ENCODE measurements at regions not wholly inside any gene's neighbourhood (a gene's known extent, or its start where the extent isn't known, plus 50 kb on each side); places are given as distances from the start of the nearest gene placed in this dataset.

DNA sequence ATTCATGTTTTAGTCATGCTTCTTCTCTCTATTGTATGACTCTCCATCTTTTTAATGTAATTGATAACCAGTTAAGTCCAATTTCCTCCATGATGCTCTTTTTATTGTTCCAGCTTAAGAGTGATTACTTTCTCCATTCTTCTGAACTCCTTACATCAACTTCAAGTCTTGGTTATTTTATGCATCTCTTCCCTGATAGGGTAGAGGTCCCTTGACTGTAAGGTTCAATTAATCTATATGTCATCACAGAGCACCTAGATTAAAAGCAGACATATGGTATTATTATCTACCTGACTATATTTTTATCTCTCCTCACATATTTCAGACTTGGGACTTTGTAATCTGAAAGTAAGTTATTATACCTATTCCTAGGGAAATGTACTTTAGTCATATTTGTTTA is 853.1 kb downstream of the REEP3 start:
- DNase-seq (ENCODE audit: low spot score), result no peak
- no peaks in the 10 kb centered on the region for H3K36me3 ChIP-seq (ENCODE audit: insufficient read depth, low read length, poor library complexity, severe bottlenecking)
- POLR2A ChIA-PET (ENCODE audit: low non-redundant PET), result no interaction called here
- no peak for TF ChIP-seq EZH2 (IDR thresholded peaks at IDR 0.05; ENCODE audit: borderline replicate concordance, low read depth, low read length, poor library complexity, severe bottlenecking)
- no peaks in the 10 kb centered on the region for H3K27me3 ChIP-seq (replicated peaks; ENCODE audit: insufficient read depth, low read depth, low read length, poor library complexity)
- CTCF ChIA-PET, result no interaction called here
- no peak overlapping the region for H3K4me3 ChIP-seq (ENCODE audit: low read depth, low read length, poor library complexity, severe bottlenecking)
- intact Hi-C loops (cut with micrococcal nuclease; ENCODE audit: unreplicated experiment), result no loop called here
- no peaks in the 10 kb centered on the region for H3K4me1 ChIP-seq (ENCODE audit: insufficient read depth, low read length, poor library complexity, severe bottlenecking)
- H3K9me3 ChIP-seq (ENCODE audit: low read depth, low read length, poor library complexity, severe bottlenecking), result no peaks in the 10 kb centered on the region
- BruUV-seq (replicated peaks), result no TSS peak
- no peak overlapping the region for H3K27ac ChIP-seq (ENCODE audit: low read depth, low read length, poor library complexity, severe bottlenecking)

DNA sequence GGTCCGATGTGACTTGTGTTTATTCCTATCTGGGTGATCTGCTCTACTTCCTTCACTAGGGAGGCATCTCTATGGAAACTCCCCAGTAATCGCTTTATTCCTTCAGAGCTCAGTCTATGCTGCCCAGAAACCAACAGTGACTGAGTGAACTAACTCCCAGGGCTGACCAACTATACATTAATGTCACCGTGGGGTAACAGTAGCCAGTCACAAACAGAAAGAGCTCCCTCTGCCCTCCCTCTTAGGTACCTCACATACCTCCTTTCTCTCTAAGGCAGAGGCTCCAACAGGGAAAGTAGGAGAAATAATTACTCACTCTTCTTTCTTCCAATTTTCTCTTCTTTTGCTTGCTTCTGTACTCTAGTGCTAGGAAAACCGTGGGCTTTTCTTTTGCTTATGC is 855.0 kb downstream of the REEP3 start:
- Histone ChIP-seq H3K27ac (ENCODE audit: low read depth, low read length, poor library complexity, severe bottlenecking) (no peak overlapping the region), H3K9me3 (ENCODE audit: low read depth, low read length, poor library complexity, severe bottlenecking) (no peaks in the 10 kb centered on the region), H3K4me1 (ENCODE audit: insufficient read depth, low read length, poor library complexity, severe bottlenecking) (no peaks in the 10 kb centered on the region), H3K27me3 (replicated peaks; ENCODE audit: insufficient read depth, low read depth, low read length, poor library complexity) (no peaks in the 10 kb centered on the region), H3K36me3 (ENCODE audit: insufficient read depth, low read length, poor library complexity, severe bottlenecking) (no peaks in the 10 kb centered on the region), H3K4me3 (ENCODE audit: low read depth, low read length, poor library complexity, severe bottlenecking) (no peak overlapping the region)
- intact Hi-C loops (cut with micrococcal nuclease; ENCODE audit: unreplicated experiment), result no loop called here
- POLR2A ChIA-PET (ENCODE audit: low non-redundant PET), result no interaction called here
- TF ChIP-seq, protein P1, sequence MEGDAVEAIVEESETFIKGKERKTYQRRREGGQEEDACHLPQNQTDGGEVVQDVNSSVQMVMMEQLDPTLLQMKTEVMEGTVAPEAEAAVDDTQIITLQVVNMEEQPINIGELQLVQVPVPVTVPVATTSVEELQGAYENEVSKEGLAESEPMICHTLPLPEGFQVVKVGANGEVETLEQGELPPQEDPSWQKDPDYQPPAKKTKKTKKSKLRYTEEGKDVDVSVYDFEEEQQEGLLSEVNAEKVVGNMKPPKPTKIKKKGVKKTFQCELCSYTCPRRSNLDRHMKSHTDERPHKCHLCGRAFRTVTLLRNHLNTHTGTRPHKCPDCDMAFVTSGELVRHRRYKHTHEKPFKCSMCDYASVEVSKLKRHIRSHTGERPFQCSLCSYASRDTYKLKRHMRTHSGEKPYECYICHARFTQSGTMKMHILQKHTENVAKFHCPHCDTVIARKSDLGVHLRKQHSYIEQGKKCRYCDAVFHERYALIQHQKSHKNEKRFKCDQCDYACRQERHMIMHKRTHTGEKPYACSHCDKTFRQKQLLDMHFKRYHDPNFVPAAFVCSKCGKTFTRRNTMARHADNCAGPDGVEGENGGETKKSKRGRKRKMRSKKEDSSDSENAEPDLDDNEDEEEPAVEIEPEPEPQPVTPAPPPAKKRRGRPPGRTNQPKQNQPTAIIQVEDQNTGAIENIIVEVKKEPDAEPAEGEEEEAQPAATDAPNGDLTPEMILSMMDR (conservative IDR thresholded peaks at IDR 0.05; ENCODE audit: low read depth, low read length), result no peak
- no peak for TF ChIP-seq EZH2 (IDR thresholded peaks at IDR 0.05; ENCODE audit: borderline replicate concordance, low read depth, low read length, poor library complexity, severe bottlenecking)
- BruUV-seq (replicated peaks), result no TSS peak
- DNase-seq (ENCODE audit: low spot score), result no peak
- CTCF ChIA-PET, result no interaction called here

DNA sequence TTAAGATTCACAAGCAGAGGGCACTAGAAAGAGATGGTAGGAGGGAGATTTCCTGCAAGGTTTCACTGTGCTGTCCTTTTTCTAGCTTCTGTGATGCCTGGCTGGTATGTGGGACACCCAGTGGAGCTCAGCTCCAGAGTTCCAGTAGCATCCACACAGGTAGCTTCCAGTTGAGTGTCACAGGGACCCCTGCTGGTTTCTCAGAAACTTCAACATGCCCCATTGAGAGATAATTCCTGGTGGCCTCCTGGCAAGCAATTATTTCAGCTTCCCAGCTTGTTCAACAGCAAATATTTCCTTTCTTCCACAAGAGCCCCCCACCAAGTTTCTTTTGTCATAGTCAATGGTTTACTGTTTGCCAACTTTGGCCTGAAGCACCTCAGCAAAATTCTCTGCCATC is 858.7 kb downstream of the REEP3 start:
- BruUV-seq (replicated peaks), result no TSS peak
- no peak for TF ChIP-seq EZH2 (IDR thresholded peaks at IDR 0.05; ENCODE audit: borderline replicate concordance, low read depth, low read length, poor library complexity, severe bottlenecking)
- TF ChIP-seq, protein P1 (conservative IDR thresholded peaks at IDR 0.05; ENCODE audit: low read depth, low read length), result no peak
- H3K36me3 ChIP-seq (ENCODE audit: insufficient read depth, low read length, poor library complexity, severe bottlenecking), result no peaks in the 10 kb centered on the region
- H3K27ac ChIP-seq (ENCODE audit: low read depth, low read length, poor library complexity, severe bottlenecking), result no peak overlapping the region
- no peak for DNase-seq (ENCODE audit: low spot score)
- POLR2A ChIA-PET (ENCODE audit: low non-redundant PET), result interaction anchor here (0.6 kb wide), 1 partner anchor 27 kb away, joined by 4 read pairs; no protein-coding TSS in a partner anchor
- no peaks in the 10 kb centered on the region for H3K9me3 ChIP-seq (ENCODE audit: low read depth, low read length, poor library complexity, severe bottlenecking)
- H3K4me3 ChIP-seq (ENCODE audit: low read depth, low read length, poor library complexity, severe bottlenecking), result no peak overlapping the region
- intact Hi-C loops (cut with micrococcal nuclease; ENCODE audit: unreplicated experiment), result no loop called here
- H3K27me3 ChIP-seq (replicated peaks; ENCODE audit: insufficient read depth, low read depth, low read length, poor library complexity), result no peaks in the 10 kb centered on the region
- no peaks in the 10 kb centered on the region for H3K4me1 ChIP-seq (ENCODE audit: insufficient read depth, low read length, poor library complexity, severe bottlenecking)
- CTCF ChIA-PET, result no interaction called here

- ChIA-PET CTCF (no interaction called here), POLR2A (ENCODE audit: low non-redundant PET) (no interaction called here)
- TF ChIP-seq, protein P1 (conservative IDR thresholded peaks at IDR 0.05; ENCODE audit: low read depth, low read length), result no peak
- no peak for TF ChIP-seq EZH2 (IDR thresholded peaks at IDR 0.05; ENCODE audit: borderline replicate concordance, low read depth, low read length, poor library complexity, severe bottlenecking)
- H3K27me3 ChIP-seq (replicated peaks; ENCODE audit: insufficient read depth, low read depth, low read length, poor library complexity), result no peaks in the 10 kb centered on the region
- BruUV-seq (replicated peaks), result no TSS peak
- H3K4me1 ChIP-seq (ENCODE audit: insufficient read depth, low read length, poor library complexity, severe bottlenecking), result no peaks in the 10 kb centered on the region
- H3K27ac ChIP-seq (ENCODE audit: low read depth, low read length, poor library complexity, severe bottlenecking), result no peak overlapping the region
- H3K9me3 ChIP-seq (ENCODE audit: low read depth, low read length, poor library complexity, severe bottlenecking), result no peaks in the 10 kb centered on the region
- no peak for DNase-seq (ENCODE audit: low spot score)
- intact Hi-C loops (cut with micrococcal nuclease; ENCODE audit: unreplicated experiment), result no loop called here
- H3K36me3 ChIP-seq (ENCODE audit: insufficient read depth, low read length, poor library complexity, severe bottlenecking), result no peaks in the 10 kb centered on the region
- no peak overlapping the region for H3K4me3 ChIP-seq (ENCODE audit: low read depth, low read length, poor library complexity, severe bottlenecking)
Observed at GRCh38 chr10:64385355-64385754, 864.2 kb downstream of the REEP3 start.

Data from A673 (cell line).